ENCODE measurements at regions not wholly inside any gene's neighbourhood (a gene's known extent, or its start where the extent isn't known, plus 50 kb on each side); places are given as distances from the start of the nearest gene placed in this dataset.
A peak's percentile ranks its signal among the peaks of the same experiment; 100 is the strongest.

DNA sequence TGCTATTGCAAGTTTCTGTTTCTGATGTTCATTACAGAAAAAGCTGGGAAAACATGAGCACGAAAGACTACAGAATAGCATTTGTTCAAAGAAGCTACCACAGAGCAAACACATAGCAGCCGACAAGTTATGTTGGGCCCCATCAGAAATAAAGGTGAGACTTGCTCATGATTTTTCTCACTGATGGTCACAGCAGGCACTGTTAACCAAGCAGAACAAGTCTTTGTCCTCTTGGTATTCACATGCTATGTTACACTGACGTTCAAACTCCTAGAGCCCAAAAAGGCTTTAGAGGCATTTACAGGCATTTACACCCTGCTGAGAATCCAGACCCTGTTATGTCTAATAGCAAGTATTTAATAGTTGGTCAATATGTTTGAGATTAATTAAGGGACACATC, 235.0 kb upstream of the HNMT start:
- no peak for DNase-seq
- no peak overlapping the region for H3K4me3 Mint-ChIP-seq
- H3K4me1 Mint-ChIP-seq = no peaks in the 10 kb centered on the region
- no peak overlapping the region for H3K27ac Mint-ChIP-seq
- H3K27me3 Mint-ChIP-seq (ENCODE audit: low read depth in 3 of 3) = no peaks in the 10 kb centered on the region
- peaks cover 3 to 27% (median 10%) of the 10 kb centered on the region in 6 donors for H3K9me3 Mint-ChIP-seq
- H3K36me3 Mint-ChIP-seq = no peaks in the 10 kb centered on the region

- no peak for DNase-seq
- peaks cover 0 to 2% (median 2%) of the 10 kb centered on the region in 3 donors for H3K27me3 Mint-ChIP-seq (ENCODE audit: low read depth in 3 of 3)
- peak overlapping the region in 1 of 6 donors; percentile 46 for H3K27ac Mint-ChIP-seq
- no peak overlapping the region for H3K4me3 Mint-ChIP-seq
- peaks cover 2 to 28% (median 14%) of the 10 kb centered on the region in 6 donors for H3K9me3 Mint-ChIP-seq
- no peaks in the 10 kb centered on the region for H3K36me3 Mint-ChIP-seq
- no peaks in the 10 kb centered on the region for H3K4me1 Mint-ChIP-seq
These were observed 226.7 kb upstream of the HNMT start for GRCh38 chr2:137737559-137737958.

GRCh38 chr2:137741784-137742362, 222.4 kb upstream of the HNMT start:
- Mint-ChIP-seq H3K36me3 (no peaks in the 10 kb centered on the region), H3K9me3 (peaks cover 3 to 26% (median 11%) of the 10 kb centered on the region in 6 donors), H3K27me3 (ENCODE audit: low read depth in 3 of 3) (peaks cover 0 to 2% (median 2%) of the 10 kb centered on the region in 3 donors), H3K27ac (no peak overlapping the region), H3K4me1 (no peaks in the 10 kb centered on the region), H3K4me3 (no peak overlapping the region)
- no peak for DNase-seq

DNA sequence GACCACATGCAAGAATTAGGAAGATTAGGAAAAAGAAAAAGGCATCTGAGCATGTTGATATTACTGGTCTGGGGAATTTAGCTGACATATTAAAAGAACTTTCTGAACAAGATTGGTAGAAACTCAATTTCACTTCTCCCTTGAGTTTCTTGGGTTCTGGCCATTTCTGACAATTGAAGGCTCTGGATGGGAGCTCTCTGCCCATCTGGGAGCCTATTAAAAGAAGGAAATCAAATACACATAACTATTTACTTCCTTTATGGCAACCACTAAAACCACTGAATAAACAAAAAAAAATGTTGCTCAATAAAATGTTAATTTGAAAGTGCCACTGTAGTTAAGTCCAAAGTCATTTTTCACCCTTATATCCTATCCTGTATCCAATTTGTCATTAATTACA, 216.8 kb upstream of the HNMT start:
- no peak for DNase-seq
- Mint-ChIP-seq H3K4me1 (no peaks in the 10 kb centered on the region), H3K36me3 (no peaks in the 10 kb centered on the region), H3K27ac (no peak overlapping the region), H3K27me3 (ENCODE audit: low read depth in 3 of 3) (no peaks in the 10 kb centered on the region), H3K4me3 (no peak overlapping the region), H3K9me3 (peaks cover 3 to 27% (median 9%) of the 10 kb centered on the region in 6 donors)

DNA sequence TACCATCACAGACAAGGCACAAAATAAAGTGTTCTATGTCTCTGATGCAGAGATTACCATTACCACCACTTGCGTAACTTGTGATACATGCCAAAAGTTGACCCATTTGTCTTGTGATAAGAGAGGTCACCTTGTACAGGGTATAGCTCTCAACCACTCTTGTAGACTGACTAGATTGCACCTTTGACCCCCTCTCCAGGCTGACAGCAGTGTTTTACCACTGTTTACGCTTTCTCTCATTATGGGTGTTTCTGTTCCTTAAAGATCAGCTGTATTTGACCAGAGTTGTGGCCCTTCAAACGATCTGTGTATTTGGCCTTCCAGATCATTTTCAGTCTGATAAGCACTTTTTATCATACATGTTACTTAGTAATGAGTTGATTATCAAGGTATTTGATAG, 215.7 kb upstream of the HNMT start:
- no peak for DNase-seq
- H3K4me1 Mint-ChIP-seq = no peaks in the 10 kb centered on the region
- no peak overlapping the region for H3K4me3 Mint-ChIP-seq
- peaks cover 3 to 27% (median 12%) of the 10 kb centered on the region in 6 donors for H3K9me3 Mint-ChIP-seq
- H3K27ac Mint-ChIP-seq = no peak overlapping the region
- no peaks in the 10 kb centered on the region for H3K36me3 Mint-ChIP-seq
- no peaks in the 10 kb centered on the region for H3K27me3 Mint-ChIP-seq (ENCODE audit: low read depth in 3 of 3)

DNA sequence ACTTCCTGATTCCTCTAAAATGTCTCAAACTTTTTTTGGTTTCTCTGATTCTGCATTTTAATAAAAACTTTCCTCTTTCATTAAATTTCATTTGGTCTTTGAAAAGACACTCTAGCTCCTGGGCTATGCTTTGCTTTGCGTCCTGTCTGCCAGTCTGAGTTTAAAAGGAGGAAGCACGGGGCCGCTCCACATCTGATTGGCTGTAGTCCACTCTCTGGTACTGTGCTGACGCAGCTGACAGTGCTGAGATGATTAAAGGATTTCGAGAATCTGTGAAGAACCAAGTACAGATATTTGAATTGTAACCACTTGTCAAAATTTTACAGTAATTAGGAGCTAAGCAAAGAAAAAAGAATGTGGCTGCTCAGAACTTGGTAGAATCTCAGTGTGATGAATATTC, 199.6 kb upstream of the HNMT start:
- no peak overlapping the region for H3K4me3 Mint-ChIP-seq
- no peak overlapping the region for H3K27ac Mint-ChIP-seq
- H3K4me1 Mint-ChIP-seq = no peaks in the 10 kb centered on the region
- no peak for DNase-seq
- peaks cover 2 to 23% (median 12%) of the 10 kb centered on the region in 6 donors for H3K9me3 Mint-ChIP-seq
- no peaks in the 10 kb centered on the region for H3K27me3 Mint-ChIP-seq (ENCODE audit: low read depth in 3 of 3)
- no peaks in the 10 kb centered on the region for H3K36me3 Mint-ChIP-seq

- Mint-ChIP-seq H3K27ac (no peak overlapping the region), H3K9me3 (peaks cover 3 to 17% (median 9%) of the 10 kb centered on the region in 6 donors), H3K27me3 (ENCODE audit: low read depth in 3 of 3) (no peaks in the 10 kb centered on the region), H3K36me3 (no peaks in the 10 kb centered on the region), H3K4me1 (no peaks in the 10 kb centered on the region), H3K4me3 (no peak overlapping the region)
- no peak for DNase-seq
These were observed 194.9 kb upstream of the HNMT start for GRCh38 chr2:137769406-137769805.

DNA sequence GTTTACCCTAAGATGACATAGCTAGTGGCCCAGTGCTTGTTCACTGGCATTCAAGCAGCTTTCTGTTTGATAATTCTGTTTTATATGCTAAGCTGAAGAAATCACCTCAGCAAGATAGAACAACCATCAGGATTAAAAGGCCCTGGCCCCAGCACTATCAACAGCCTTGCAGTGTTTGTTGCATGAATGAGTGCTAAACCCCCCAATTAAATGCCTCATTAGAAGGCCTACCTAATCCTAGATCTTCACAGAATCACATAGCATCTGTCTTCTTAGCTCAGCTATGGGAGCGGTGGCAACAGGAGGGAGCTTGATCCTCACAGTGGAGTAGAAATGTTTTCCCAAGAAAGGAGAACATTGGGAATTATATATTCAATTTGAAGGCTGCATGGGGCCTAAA, 194.1 kb upstream of the HNMT start:
- Mint-ChIP-seq H3K27ac (no peak overlapping the region), H3K9me3 (peaks cover 3 to 21% (median 7%) of the 10 kb centered on the region in 6 donors), H3K27me3 (ENCODE audit: low read depth in 3 of 3) (no peaks in the 10 kb centered on the region), H3K4me1 (no peaks in the 10 kb centered on the region), H3K4me3 (no peak overlapping the region), H3K36me3 (no peaks in the 10 kb centered on the region)
- no peak for DNase-seq

DNA sequence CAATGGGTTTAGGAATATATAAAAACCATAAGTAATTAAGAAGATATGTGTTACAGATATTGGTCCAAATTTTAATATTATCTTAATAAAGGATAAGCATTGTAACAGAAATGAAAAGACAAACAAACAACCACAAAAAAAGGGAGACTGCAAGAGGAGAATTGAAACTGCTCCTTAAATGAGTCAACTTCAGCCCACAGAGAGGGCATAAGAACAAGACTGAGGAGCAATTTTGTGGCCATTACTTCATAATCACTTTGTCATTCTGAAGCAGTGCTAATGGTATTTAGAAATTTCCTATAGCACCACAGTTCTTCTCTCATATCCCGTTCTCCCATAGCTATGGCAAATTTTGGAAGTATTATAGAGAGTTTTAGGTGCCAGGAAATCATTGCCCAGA, 193.2 kb upstream of the HNMT start:
- no peak for DNase-seq
- H3K27ac Mint-ChIP-seq = no peak overlapping the region
- H3K4me1 Mint-ChIP-seq = no peaks in the 10 kb centered on the region
- no peaks in the 10 kb centered on the region for H3K27me3 Mint-ChIP-seq (ENCODE audit: low read depth in 3 of 3)
- H3K36me3 Mint-ChIP-seq = no peaks in the 10 kb centered on the region
- peaks cover 3 to 22% (median 7%) of the 10 kb centered on the region in 6 donors for H3K9me3 Mint-ChIP-seq
- H3K4me3 Mint-ChIP-seq = no peak overlapping the region

- Mint-ChIP-seq H3K9me3 (peaks cover 0 to 19% (median 6%) of the 10 kb centered on the region in 6 donors), H3K27me3 (ENCODE audit: low read depth in 3 of 3) (no peaks in the 10 kb centered on the region), H3K4me3 (no peak overlapping the region), H3K27ac (no peak overlapping the region), H3K4me1 (no peaks in the 10 kb centered on the region), H3K36me3 (no peaks in the 10 kb centered on the region)
- DNase-seq = no peak
These were observed 191.8 kb upstream of the HNMT start for GRCh38 chr2:137772451-137772850.

DNA sequence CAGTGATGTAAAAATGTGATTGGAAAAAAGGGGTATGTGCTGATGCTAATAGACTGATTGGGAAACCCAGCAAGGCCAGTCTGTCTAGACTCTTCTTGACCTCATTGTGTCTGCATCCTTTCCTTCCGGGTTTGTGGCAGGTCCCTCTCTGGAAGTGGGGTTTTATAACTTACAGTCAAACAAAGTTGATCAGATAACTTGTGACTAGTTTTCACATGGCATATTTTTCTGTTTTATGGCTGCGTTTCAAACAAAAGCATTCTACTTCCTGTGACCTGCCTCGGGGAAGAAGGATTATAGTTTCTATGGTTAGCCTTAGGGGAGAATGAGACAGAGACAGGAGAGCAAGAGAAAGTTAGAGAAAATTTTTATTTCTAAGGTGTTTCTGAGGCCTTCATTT, 188.7 kb upstream of the HNMT start:
- DNase-seq = no peak
- Mint-ChIP-seq H3K36me3 (no peaks in the 10 kb centered on the region), H3K27me3 (ENCODE audit: low read depth in 3 of 3) (no peaks in the 10 kb centered on the region), H3K4me3 (no peak overlapping the region), H3K9me3 (peaks cover 0 to 11% (median 3%) of the 10 kb centered on the region in 6 donors), H3K4me1 (no peaks in the 10 kb centered on the region), H3K27ac (no peak overlapping the region)

DNA sequence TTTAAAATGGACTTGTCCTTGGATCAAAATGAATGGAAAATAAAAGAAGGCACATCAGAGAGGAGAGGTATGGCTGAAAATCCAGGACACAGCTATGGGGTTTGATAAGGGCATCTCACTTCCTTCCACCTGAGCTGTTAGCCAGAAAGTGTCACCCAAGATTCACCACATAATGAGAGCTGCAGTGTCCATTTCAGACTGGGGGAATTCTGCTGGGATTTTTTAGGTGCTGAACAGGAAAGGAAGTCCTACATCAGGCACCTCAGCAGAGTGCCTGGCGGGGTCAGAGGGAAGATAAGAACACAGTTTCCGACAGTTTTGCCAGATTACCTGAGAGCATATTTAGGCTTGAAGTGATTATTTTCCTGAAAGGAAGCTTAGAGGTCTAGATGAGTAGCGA, 187.6 kb upstream of the HNMT start:
- no peaks in the 10 kb centered on the region for H3K27me3 Mint-ChIP-seq (ENCODE audit: low read depth in 3 of 3)
- DNase-seq = no peak
- peaks cover 0 to 11% (median 3%) of the 10 kb centered on the region in 6 donors for H3K9me3 Mint-ChIP-seq
- H3K27ac Mint-ChIP-seq = no peak overlapping the region
- H3K4me1 Mint-ChIP-seq = no peaks in the 10 kb centered on the region
- no peaks in the 10 kb centered on the region for H3K36me3 Mint-ChIP-seq
- no peak overlapping the region for H3K4me3 Mint-ChIP-seq

DNA sequence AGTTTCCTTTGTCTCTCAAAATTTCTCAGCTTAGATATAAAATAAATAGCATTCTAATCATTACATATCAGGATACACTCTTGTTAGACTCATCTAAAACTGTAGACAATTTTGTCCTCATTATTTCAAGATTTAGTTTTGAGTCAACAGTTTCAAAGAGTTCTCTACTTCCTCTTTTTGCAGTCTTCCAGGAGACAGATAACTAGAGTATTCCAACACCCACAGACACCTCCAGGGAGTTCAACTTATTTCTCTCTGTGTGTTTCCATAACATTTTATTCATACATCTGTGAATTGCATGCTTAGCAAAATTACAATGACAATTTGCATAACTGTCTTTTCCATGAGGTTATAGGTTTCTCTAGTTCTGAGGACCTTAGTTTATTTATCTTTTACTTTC, 166.6 kb upstream of the HNMT start:
- DNase-seq = no peak
- H3K4me3 Mint-ChIP-seq = no peak overlapping the region
- no peaks in the 10 kb centered on the region for H3K4me1 Mint-ChIP-seq
- H3K27ac Mint-ChIP-seq = no peak overlapping the region
- H3K9me3 Mint-ChIP-seq = peaks cover 9 to 21% (median 14%) of the 10 kb centered on the region in 6 donors
- H3K36me3 Mint-ChIP-seq = peaks cover 0 to 3% (median 0%) of the 10 kb centered on the region in 3 donors
- peaks cover 0 to 2% (median 0%) of the 10 kb centered on the region in 3 donors for H3K27me3 Mint-ChIP-seq (ENCODE audit: low read depth in 3 of 3)

- Mint-ChIP-seq H3K9me3 (peaks cover 10 to 36% (median 16%) of the 10 kb centered on the region in 6 donors), H3K36me3 (peaks cover 0 to 3% (median 0%) of the 10 kb centered on the region in 3 donors), H3K4me3 (no peak overlapping the region), H3K4me1 (no peaks in the 10 kb centered on the region), H3K27me3 (ENCODE audit: low read depth in 3 of 3) (no peaks in the 10 kb centered on the region), H3K27ac (no peak overlapping the region)
- no peak for DNase-seq
These were observed 164.7 kb upstream of the HNMT start for GRCh38 chr2:137799600-137799999.

- Mint-ChIP-seq H3K27me3 (ENCODE audit: low read depth in 3 of 3) (no peaks in the 10 kb centered on the region), H3K4me3 (no peak overlapping the region), H3K9me3 (peaks cover 10 to 36% (median 16%) of the 10 kb centered on the region in 6 donors), H3K27ac (no peak overlapping the region), H3K36me3 (peaks cover 0 to 3% (median 0%) of the 10 kb centered on the region in 3 donors), H3K4me1 (no peaks in the 10 kb centered on the region)
- no peak for DNase-seq
These were observed 163.9 kb upstream of the HNMT start for GRCh38 chr2:137800386-137800785.
